ENCODE measurements at regions not wholly inside any gene's neighbourhood (a gene's known extent, or its start where the extent isn't known, plus 50 kb on each side); places are given as distances from the start of the nearest gene placed in this dataset.

GRCh38 chr1:25086518-25087079 lies 145.7 kb downstream of the SYF2 start:
- no peak for TF ChIP-seq POLR2A (IDR thresholded peaks at IDR 0.05; ENCODE audit: low read depth)
- TF ChIP-seq CTCF (IDR thresholded peaks at IDR 0.05), result no peak
- TF ChIP-seq POLR2AphosphoS5 (IDR thresholded peaks at IDR 0.05), result no peak
